ENCODE measurements at regions not wholly inside any gene's neighbourhood (a gene's known extent, or its start where the extent isn't known, plus 50 kb on each side); places are given as distances from the start of the nearest gene placed in this dataset.

DNA sequence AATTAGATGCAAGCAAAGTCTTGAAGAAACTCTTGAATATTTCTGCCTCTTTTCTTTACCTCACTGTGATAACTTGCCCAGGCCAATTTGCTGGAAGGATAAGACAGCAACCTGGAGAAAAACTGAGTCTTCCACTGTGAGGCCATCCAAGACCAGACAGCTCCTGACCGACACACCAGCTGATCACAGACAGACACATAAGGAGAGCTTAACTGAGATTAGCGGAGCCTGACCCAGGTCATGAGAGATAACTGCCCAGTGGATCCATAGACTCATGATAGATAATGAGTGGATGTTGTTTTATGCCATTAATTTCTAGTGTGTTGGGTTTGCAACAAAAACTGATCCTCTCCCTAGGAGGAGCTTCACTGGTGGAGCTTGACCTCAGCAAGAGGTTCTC, 64.4 kb upstream of the NOX3 start:
- TF ChIP-seq, protein P1, sequence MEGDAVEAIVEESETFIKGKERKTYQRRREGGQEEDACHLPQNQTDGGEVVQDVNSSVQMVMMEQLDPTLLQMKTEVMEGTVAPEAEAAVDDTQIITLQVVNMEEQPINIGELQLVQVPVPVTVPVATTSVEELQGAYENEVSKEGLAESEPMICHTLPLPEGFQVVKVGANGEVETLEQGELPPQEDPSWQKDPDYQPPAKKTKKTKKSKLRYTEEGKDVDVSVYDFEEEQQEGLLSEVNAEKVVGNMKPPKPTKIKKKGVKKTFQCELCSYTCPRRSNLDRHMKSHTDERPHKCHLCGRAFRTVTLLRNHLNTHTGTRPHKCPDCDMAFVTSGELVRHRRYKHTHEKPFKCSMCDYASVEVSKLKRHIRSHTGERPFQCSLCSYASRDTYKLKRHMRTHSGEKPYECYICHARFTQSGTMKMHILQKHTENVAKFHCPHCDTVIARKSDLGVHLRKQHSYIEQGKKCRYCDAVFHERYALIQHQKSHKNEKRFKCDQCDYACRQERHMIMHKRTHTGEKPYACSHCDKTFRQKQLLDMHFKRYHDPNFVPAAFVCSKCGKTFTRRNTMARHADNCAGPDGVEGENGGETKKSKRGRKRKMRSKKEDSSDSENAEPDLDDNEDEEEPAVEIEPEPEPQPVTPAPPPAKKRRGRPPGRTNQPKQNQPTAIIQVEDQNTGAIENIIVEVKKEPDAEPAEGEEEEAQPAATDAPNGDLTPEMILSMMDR (conservative IDR thresholded peaks at IDR 0.05 in 1 of 2, IDR thresholded peaks at IDR 0.05 in 1 of 2; ENCODE audit: extremely low read depth in 1 of 2, insufficient read depth in 1 of 2, low read depth in 1 of 2, low read length in 2 of 2): no peak
- TF ChIP-seq EZH2 (IDR thresholded peaks at IDR 0.05; ENCODE audit: borderline replicate concordance, low read length): no peak

All from mammary epithelial cell (primary cell).